SK-N-MC (cell line): ENCODE measurements at regions not wholly inside any gene's neighbourhood (a gene's known extent, or its start where the extent isn't known, plus 50 kb on each side); places are given as distances from the start of the nearest gene placed in this dataset.

ENCODE experiments used
- EZH2 ChIP-seq: fragments of 200-600 bp; sonication (generic); IDR thresholded peaks from one replicate; pipeline ENCODE4 v1.6.1; 2017; ENCODE audit warnings: antibody characterized with exemption
- FOXP2 ChIP-seq: optimal IDR thresholded peaks from 2 replicates; pipeline ENCODE3; 2011; ENCODE audit warnings: mild to moderate bottlenecking, moderate library complexity; ENCODE audit not compliant: insufficient read depth; ENCODE audit errors: extremely low read length, control extremely low read depth
- POLR2AphosphoS5 ChIP-seq: IDR thresholded peaks from 2 replicates; pipeline ENCODE4 v1.6.1; 2012; ENCODE audit warnings: mild to moderate bottlenecking, low read depth, low read length, borderline replicate concordance

GRCh38 chr5:102578362-102578761 is 79.6 kb upstream of the SLCO6A1 start:
- TF ChIP-seq POLR2AphosphoS5 (no peak), EZH2 (no peak), FOXP2 (no peak)
